ENCODE measurements at regions not wholly inside any gene's neighbourhood (a gene's known extent, or its start where the extent isn't known, plus 50 kb on each side); places are given as distances from the start of the nearest gene placed in this dataset.

DNA sequence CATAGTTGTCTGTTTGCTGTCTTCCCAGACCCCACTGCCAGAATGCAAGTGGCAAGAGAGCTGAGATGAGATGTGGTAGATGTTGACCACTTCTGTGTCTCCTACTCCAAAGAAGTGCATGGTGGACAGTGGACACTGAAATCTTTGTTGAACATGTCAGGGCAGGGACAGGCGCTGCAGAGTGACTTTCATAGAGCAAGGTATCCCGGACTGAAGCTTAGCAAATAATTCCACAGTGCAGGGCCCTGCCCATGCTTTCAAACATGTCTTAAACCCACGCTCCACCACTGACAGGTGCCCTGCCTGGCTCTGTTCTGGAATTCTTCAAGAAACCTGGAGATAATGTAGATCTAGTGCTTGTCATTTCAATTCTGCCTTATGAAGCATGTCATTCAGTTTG, 470.5 kb upstream of the ID2 start:
- TF ChIP-seq POLR2A (IDR thresholded peaks at IDR 0.05) (no peak), POLR2AphosphoS5 (IDR thresholded peaks at IDR 0.05) (no peak), EP300 (IDR thresholded peaks at IDR 0.05; ENCODE audit: low read depth) (no peak)
- TF ChIP-seq, protein P1, sequence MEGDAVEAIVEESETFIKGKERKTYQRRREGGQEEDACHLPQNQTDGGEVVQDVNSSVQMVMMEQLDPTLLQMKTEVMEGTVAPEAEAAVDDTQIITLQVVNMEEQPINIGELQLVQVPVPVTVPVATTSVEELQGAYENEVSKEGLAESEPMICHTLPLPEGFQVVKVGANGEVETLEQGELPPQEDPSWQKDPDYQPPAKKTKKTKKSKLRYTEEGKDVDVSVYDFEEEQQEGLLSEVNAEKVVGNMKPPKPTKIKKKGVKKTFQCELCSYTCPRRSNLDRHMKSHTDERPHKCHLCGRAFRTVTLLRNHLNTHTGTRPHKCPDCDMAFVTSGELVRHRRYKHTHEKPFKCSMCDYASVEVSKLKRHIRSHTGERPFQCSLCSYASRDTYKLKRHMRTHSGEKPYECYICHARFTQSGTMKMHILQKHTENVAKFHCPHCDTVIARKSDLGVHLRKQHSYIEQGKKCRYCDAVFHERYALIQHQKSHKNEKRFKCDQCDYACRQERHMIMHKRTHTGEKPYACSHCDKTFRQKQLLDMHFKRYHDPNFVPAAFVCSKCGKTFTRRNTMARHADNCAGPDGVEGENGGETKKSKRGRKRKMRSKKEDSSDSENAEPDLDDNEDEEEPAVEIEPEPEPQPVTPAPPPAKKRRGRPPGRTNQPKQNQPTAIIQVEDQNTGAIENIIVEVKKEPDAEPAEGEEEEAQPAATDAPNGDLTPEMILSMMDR (IDR thresholded peaks at IDR 0.05), result no peak
